ENCODE measurements at regions not wholly inside any gene's neighbourhood (a gene's known extent, or its start where the extent isn't known, plus 50 kb on each side); places are given as distances from the start of the nearest gene placed in this dataset.

- no peak overlapping the region for H3K4me2 ChIP-seq (ENCODE audit: low read depth, low read length)
- H3F3A ChIP-seq (ENCODE audit: insufficient read depth, low read length), result no peaks in the 10 kb centered on the region
- H4K20me1 ChIP-seq (ENCODE audit: insufficient read depth, low read length), result no peaks in the 10 kb centered on the region
- no peak overlapping the region for H2AFZ ChIP-seq (ENCODE audit: low read length)
- H3K27ac ChIP-seq (ENCODE audit: low read length), result no peak overlapping the region
- H3K4me3 ChIP-seq (ENCODE audit: low read length), result no peak overlapping the region
- no peaks in the 10 kb centered on the region for H3K27me3 ChIP-seq (replicated peaks; ENCODE audit: insufficient read depth, low read length)
- H3K9me2 ChIP-seq (replicated peaks; ENCODE audit: insufficient read depth, low read length), result no peaks in the 10 kb centered on the region
- H3K36me3 ChIP-seq (replicated peaks; ENCODE audit: insufficient read depth, low read length), result no peaks in the 10 kb centered on the region
- TF ChIP-seq EZH2 (optimal IDR thresholded peaks at IDR 0.05; ENCODE audit: low read depth, low read length) (no peak), EZH2phosphoT487 (IDR thresholded peaks at IDR 0.05; ENCODE audit: low read length) (no peak), CTCF (IDR thresholded peaks at IDR 0.05; ENCODE audit: low read length) (no peak)
- no peak for DNase-seq
- no peaks in the 10 kb centered on the region for H3K79me2 ChIP-seq (ENCODE audit: low read length)
- H3K4me1 ChIP-seq (ENCODE audit: low read length), result no peaks in the 10 kb centered on the region
- H3K9me3 ChIP-seq (replicated peaks; ENCODE audit: insufficient read depth, low read length), result no peaks in the 10 kb centered on the region
- H3K9ac ChIP-seq (ENCODE audit: low read length), result no peak overlapping the region
Measured at GRCh38 chr2:238651306-238652052, 196.4 kb upstream of the TWIST2 start.

GRCh38 chr2:238652053-238652770 lies 195.7 kb upstream of the TWIST2 start:
- Histone ChIP-seq H3F3A (ENCODE audit: insufficient read depth, low read length) (no peaks in the 10 kb centered on the region), H3K9me3 (replicated peaks; ENCODE audit: insufficient read depth, low read length) (no peaks in the 10 kb centered on the region), H3K79me2 (ENCODE audit: low read length) (no peaks in the 10 kb centered on the region), H3K4me3 (ENCODE audit: low read length) (no peak overlapping the region), H3K9ac (ENCODE audit: low read length) (no peak overlapping the region), H2AFZ (ENCODE audit: low read length) (no peak overlapping the region), H3K4me1 (ENCODE audit: low read length) (no peaks in the 10 kb centered on the region), H3K27ac (ENCODE audit: low read length) (no peak overlapping the region), H3K27me3 (replicated peaks; ENCODE audit: insufficient read depth, low read length) (no peaks in the 10 kb centered on the region), H3K9me2 (replicated peaks; ENCODE audit: insufficient read depth, low read length) (no peaks in the 10 kb centered on the region), H3K4me2 (ENCODE audit: low read depth, low read length) (no peak overlapping the region), H4K20me1 (ENCODE audit: insufficient read depth, low read length) (no peaks in the 10 kb centered on the region), H3K36me3 (replicated peaks; ENCODE audit: insufficient read depth, low read length) (no peaks in the 10 kb centered on the region)
- TF ChIP-seq EZH2 (optimal IDR thresholded peaks at IDR 0.05; ENCODE audit: low read depth, low read length) (no peak), EZH2phosphoT487 (IDR thresholded peaks at IDR 0.05; ENCODE audit: low read length) (no peak), CTCF (IDR thresholded peaks at IDR 0.05; ENCODE audit: low read length) (no peak)
- no peak for DNase-seq

GRCh38 chr2:238652771-238653157 lies 195.1 kb upstream of the TWIST2 start:
- TF ChIP-seq EZH2 (optimal IDR thresholded peaks at IDR 0.05; ENCODE audit: low read depth, low read length) (no peak), CTCF (IDR thresholded peaks at IDR 0.05; ENCODE audit: low read length) (no peak), EZH2phosphoT487 (IDR thresholded peaks at IDR 0.05; ENCODE audit: low read length) (no peak)
- H3K4me2 ChIP-seq (ENCODE audit: low read depth, low read length), result no peak overlapping the region
- no peak for DNase-seq

More at GRCh38 chr2:238652771-238653157, 195.1 kb upstream of the TWIST2 start:
- Histone ChIP-seq H2AFZ (ENCODE audit: low read length) (no peak overlapping the region), H3F3A (ENCODE audit: insufficient read depth, low read length) (no peaks in the 10 kb centered on the region), H3K9ac (ENCODE audit: low read length) (no peak overlapping the region), H3K4me1 (ENCODE audit: low read length) (no peaks in the 10 kb centered on the region), H4K20me1 (ENCODE audit: insufficient read depth, low read length) (no peaks in the 10 kb centered on the region), H3K79me2 (ENCODE audit: low read length) (no peaks in the 10 kb centered on the region), H3K9me3 (replicated peaks; ENCODE audit: insufficient read depth, low read length) (no peaks in the 10 kb centered on the region), H3K36me3 (replicated peaks; ENCODE audit: insufficient read depth, low read length) (no peaks in the 10 kb centered on the region), H3K27ac (ENCODE audit: low read length) (no peak overlapping the region), H3K9me2 (replicated peaks; ENCODE audit: insufficient read depth, low read length) (no peaks in the 10 kb centered on the region), H3K27me3 (replicated peaks; ENCODE audit: insufficient read depth, low read length) (no peaks in the 10 kb centered on the region), H3K4me3 (ENCODE audit: low read length) (no peak overlapping the region)
